ENCODE measurements at regions not wholly inside any gene's neighbourhood (a gene's known extent, or its start where the extent isn't known, plus 50 kb on each side); places are given as distances from the start of the nearest gene placed in this dataset.
"Not testable (repeated sequence)": the region's sequence is repeated elsewhere in the genome, so short reads cannot be mapped to it uniquely, and the experiment has no call there.

- no peak for DNase-seq
Measured at GRCh38 chr11:128148208-128148607, 439.1 kb downstream of the ETS1 start.

GRCh38 chr11:128146926-128147605, 440.3 kb downstream of the ETS1 start:
- DNase-seq, result no peak

GRCh38 chr11:128140293-128140692, 447.1 kb downstream of the ETS1 start:
- not testable (repeated sequence) for DNase-seq

GRCh38 chr11:128135451-128135850, 451.9 kb downstream of the ETS1 start:
- no peak for DNase-seq

- no peak for DNase-seq
Measured at GRCh38 chr11:128133501-128133900, 453.9 kb downstream of the ETS1 start.

- DNase-seq, result no peak
Measured at GRCh38 chr11:128130052-128130451, 457.3 kb downstream of the ETS1 start.

GRCh38 chr11:128125723-128126122, 461.6 kb downstream of the ETS1 start:
- DNase-seq, result no peak

GRCh38 chr11:128116885-128117284, 470.5 kb downstream of the ETS1 start:
- no peak for DNase-seq

- no peak for DNase-seq
Measured at GRCh38 chr11:128116447-128116846, 470.9 kb downstream of the ETS1 start.

- no peak for DNase-seq
Measured at GRCh38 chr11:128105950-128106349, 481.4 kb downstream of the ETS1 start.

GRCh38 chr11:128105511-128105910, 481.8 kb downstream of the ETS1 start:
- no peak for DNase-seq

- no peak for DNase-seq
Measured at GRCh38 chr11:128103278-128103873, 484.0 kb downstream of the ETS1 start.

- DNase-seq, result no peak
Measured at GRCh38 chr11:128098781-128099180, 488.6 kb downstream of the ETS1 start.

- no peak for DNase-seq
Measured at GRCh38 chr11:128095466-128095981, 491.8 kb downstream of the ETS1 start.

- DNase-seq, result no peak
Measured at GRCh38 chr11:128093689-128094088, 493.7 kb downstream of the ETS1 start.

- DNase-seq, result no peak
Measured at GRCh38 chr11:128089962-128090361, 497.4 kb downstream of the ETS1 start.

- no peak for DNase-seq
Measured at GRCh38 chr11:128086794-128087193, 500.6 kb downstream of the ETS1 start.

GRCh38 chr11:128085276-128085675, 502.1 kb downstream of the ETS1 start:
- no peak for DNase-seq

- no peak for DNase-seq
Measured at GRCh38 chr11:128082574-128082973, 504.8 kb downstream of the ETS1 start.

GRCh38 chr11:128069665-128070064, 517.7 kb downstream of the ETS1 start:
- no peak for DNase-seq

- DNase-seq, result no peak
Measured at GRCh38 chr11:128067780-128068179, 519.6 kb downstream of the ETS1 start.

GRCh38 chr11:128066399-128066798, 521.0 kb downstream of the ETS1 start:
- no peak for DNase-seq

GRCh38 chr11:128061281-128061871, 526.0 kb downstream of the ETS1 start:
- DNase-seq, result no peak

- DNase-seq, result no peak
Measured at GRCh38 chr11:128058580-128059208, 528.7 kb downstream of the ETS1 start.

Measured in NCI-H2171 treated with DMSO at 0.1 percent for 48 hours (cell line).